Trophoblast cell (in vitro differentiated cells and primary cell): ENCODE measurements at regions not wholly inside any gene's neighbourhood (a gene's known extent, or its start where the extent isn't known, plus 50 kb on each side); places are given as distances from the start of the nearest gene placed in this dataset.

Source experiments
- DNase-seq, 2 donors: peaks; one replicate each; pipeline ENCODE4 v3.0.0-alpha.2; 2016
- H2AFZ ChIP-seq: 2 replicates; pipeline ENCODE4 v1.6.1; 2013; ENCODE audit warnings: low read length, moderate library complexity, mild to moderate bottlenecking; ENCODE audit not compliant: insufficient read depth, poor library complexity
- H2AK5ac ChIP-seq: 2 replicates; pipeline ENCODE4 v1.6.1; 2013; ENCODE audit warnings: mild to moderate bottlenecking, low read length
- H2BK120ac ChIP-seq: 2 replicates; pipeline ENCODE4 v1.6.1; 2013; ENCODE audit warnings: low read length, mild to moderate bottlenecking, moderate library complexity; ENCODE audit not compliant: insufficient read depth, poor library complexity
- H2BK12ac ChIP-seq: 2 replicates; pipeline ENCODE4 v1.6.1; 2013; ENCODE audit warnings: mild to moderate bottlenecking, low read length, moderate library complexity
- H2BK5ac ChIP-seq: 2 replicates; pipeline ENCODE4 v1.6.1; 2013; ENCODE audit warnings: low read length, low read depth, moderate library complexity, mild to moderate bottlenecking; ENCODE audit not compliant: poor library complexity
- H3K14ac ChIP-seq: 2 replicates; pipeline ENCODE4 v1.6.1; 2013; ENCODE audit warnings: mild to moderate bottlenecking, low read length
- H3K18ac ChIP-seq: 2 replicates; pipeline ENCODE4 v1.6.1; 2013; ENCODE audit warnings: mild to moderate bottlenecking, low read length
- H3K23ac ChIP-seq: 2 replicates; pipeline ENCODE4 v1.6.1; 2013; ENCODE audit warnings: low read length
- H3K27ac ChIP-seq: 2 replicates; pipeline ENCODE4 v1.5.1; 2013; ENCODE audit warnings: low read depth, mild to moderate bottlenecking, inconsistent platforms, low read length, moderate library complexity
- H3K27me3 ChIP-seq: 2 replicates; pipeline ENCODE4 v1.6.1; 2013; ENCODE audit warnings: inconsistent platforms, mild to moderate bottlenecking, low read length, moderate library complexity; ENCODE audit not compliant: insufficient read depth
- H3K36me3 ChIP-seq, 2 experiments: 1 replicate in 1 of 2; 2 replicates in 1 of 2; pipeline ENCODE4 v1.6.1; 2013; ENCODE audit warnings: low read length in 2 of 2, mild to moderate bottlenecking in 2 of 2, moderate library complexity in 1 of 2; ENCODE audit not compliant: insufficient read depth in 2 of 2, control insufficient read depth in 1 of 2
- H3K4ac ChIP-seq: 2 replicates; pipeline ENCODE4 v1.6.1; 2013; ENCODE audit warnings: low read depth, mild to moderate bottlenecking, low read length, moderate library complexity
- H3K4me1 ChIP-seq, 2 experiments: 1 replicate in 1 of 2; 2 replicates in 1 of 2; pipeline ENCODE4 v1.6.1; 2013; ENCODE audit warnings: low read length in 2 of 2, mild to moderate bottlenecking in 2 of 2, moderate library complexity in 1 of 2; ENCODE audit not compliant: insufficient read depth in 2 of 2, control insufficient read depth in 1 of 2
- H3K4me2 ChIP-seq: 2 replicates; pipeline ENCODE4 v1.6.1; 2013; ENCODE audit warnings: inconsistent platforms, mild to moderate bottlenecking, low read length, moderate library complexity
- H3K4me3 ChIP-seq: 2 replicates; pipeline ENCODE4 v1.5.1; 2013; ENCODE audit warnings: mild to moderate bottlenecking, low read depth, low read length, inconsistent platforms
- H3K79me1 ChIP-seq: one replicate; pipeline ENCODE4 v1.6.1; 2013; ENCODE audit warnings: low read length
- H3K79me2 ChIP-seq: 2 replicates; pipeline ENCODE4 v1.6.1; 2013; ENCODE audit warnings: low read length, mild to moderate bottlenecking; ENCODE audit not compliant: control insufficient read depth, insufficient read depth, poor library complexity
- H3K9ac ChIP-seq: 2 replicates; pipeline ENCODE4 v1.6.1; 2013; ENCODE audit warnings: mild to moderate bottlenecking, low read length
- H3K9me3 ChIP-seq: 2 replicates; pipeline ENCODE4 v1.6.1; 2013; ENCODE audit warnings: low read depth, mild to moderate bottlenecking, control low read depth, inconsistent platforms, low read length; ENCODE audit not compliant: insufficient read depth
- H4K12ac ChIP-seq: 2 replicates; pipeline ENCODE4 v1.6.1; 2013; ENCODE audit warnings: low read depth, mild to moderate bottlenecking, low read length, moderate library complexity
- H4K8ac ChIP-seq: 2 replicates; pipeline ENCODE4 v1.6.1; 2013; ENCODE audit warnings: low read depth, mild to moderate bottlenecking, low read length, moderate library complexity
- H4K91ac ChIP-seq: one replicate; pipeline ENCODE4 v1.6.1; 2013; ENCODE audit warnings: low read depth, mild to moderate bottlenecking, low read length, moderate library complexity
- WGBS: extraction: QIAGEN DNeasy Blood & Tissue Kit; methylation state at CpG from one replicate; pipeline ENCODE4 v1.1.7; 2013; ENCODE audit warnings: missing lambda C conversion rate; ENCODE audit not compliant: insufficient read length, insufficient coverage; ENCODE audit errors: extremely low coverage; 5-methylcytosine and 5-hydroxymethylcytosine counted together

- H2BK120ac ChIP-seq: no peak overlapping the region
- H3K79me1 ChIP-seq: no peaks in the 10 kb centered on the region
- DNase-seq: no peak
- H3K27ac ChIP-seq: no peak overlapping the region
- no peak overlapping the region for H3K4me3 ChIP-seq
- no peaks in the 10 kb centered on the region for H3K79me2 ChIP-seq
- no peak overlapping the region for H3K4me2 ChIP-seq
- H3K27me3 ChIP-seq: no peaks in the 10 kb centered on the region
- no peak overlapping the region for H4K8ac ChIP-seq
- H2AK5ac ChIP-seq: no peak overlapping the region
- no peak overlapping the region for H3K4ac ChIP-seq
- no peak overlapping the region for H2BK12ac ChIP-seq
- H3K9me3 ChIP-seq: no peaks in the 10 kb centered on the region
- no peak overlapping the region for H2BK5ac ChIP-seq
- H3K9ac ChIP-seq: no peak overlapping the region
- H3K23ac ChIP-seq: no peak overlapping the region
- H3K18ac ChIP-seq: no peak overlapping the region
- no peaks in the 10 kb centered on the region for H3K36me3 ChIP-seq
- H3K4me1 ChIP-seq: no peaks in the 10 kb centered on the region
- no peak overlapping the region for H4K91ac ChIP-seq
- no peak overlapping the region for H2AFZ ChIP-seq
- H3K14ac ChIP-seq: no peak overlapping the region
- no CpG with 5 or more reads among the region's 2 CpGs for WGBS
- no peak overlapping the region for H4K12ac ChIP-seq
Observed at GRCh38 chr7:126166645-126167044, 1086.1 kb downstream of the GRM8 start.

DNA sequence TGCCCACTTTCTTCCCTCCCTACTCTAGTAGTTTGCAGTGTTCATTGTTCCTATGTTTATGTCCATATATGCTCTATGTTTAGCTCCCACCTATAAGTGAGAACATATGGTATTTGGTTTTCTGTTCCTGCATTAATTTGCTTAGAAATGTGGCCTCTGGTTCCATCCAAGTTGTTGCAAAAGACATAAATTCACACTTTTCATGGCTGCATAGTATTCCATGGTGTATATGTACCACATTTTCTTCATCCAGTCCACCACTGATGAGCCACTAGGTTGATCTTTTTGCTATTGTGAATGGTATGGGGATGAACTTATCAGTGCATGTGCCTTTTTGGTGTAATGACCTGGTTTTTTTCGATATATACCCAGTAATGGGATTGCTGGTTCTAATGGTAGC, 1089.1 kb downstream of the GRM8 start:
- no peak overlapping the region for H3K23ac ChIP-seq
- no peak overlapping the region for H4K12ac ChIP-seq
- no peak overlapping the region for H3K18ac ChIP-seq
- H3K4ac ChIP-seq: no peak overlapping the region
- no peak overlapping the region for H2BK120ac ChIP-seq
- H2AFZ ChIP-seq: no peak overlapping the region
- no peaks in the 10 kb centered on the region for H3K36me3 ChIP-seq
- H3K9ac ChIP-seq: no peak overlapping the region
- no peak overlapping the region for H3K4me3 ChIP-seq
- no peak for DNase-seq
- no peaks in the 10 kb centered on the region for H3K27me3 ChIP-seq
- no peaks in the 10 kb centered on the region for H3K79me1 ChIP-seq
- WGBS: no CpG with 5 or more reads among the region's 1 CpG
- no peak overlapping the region for H2BK12ac ChIP-seq
- no peaks in the 10 kb centered on the region for H3K4me1 ChIP-seq
- no peaks in the 10 kb centered on the region for H3K79me2 ChIP-seq
- H3K27ac ChIP-seq: no peak overlapping the region
- H2BK5ac ChIP-seq: no peak overlapping the region
- no peak overlapping the region for H4K8ac ChIP-seq
- H2AK5ac ChIP-seq: no peak overlapping the region
- no peak overlapping the region for H3K14ac ChIP-seq
- no peak overlapping the region for H4K91ac ChIP-seq
- no peaks in the 10 kb centered on the region for H3K9me3 ChIP-seq
- H3K4me2 ChIP-seq: no peak overlapping the region

DNA sequence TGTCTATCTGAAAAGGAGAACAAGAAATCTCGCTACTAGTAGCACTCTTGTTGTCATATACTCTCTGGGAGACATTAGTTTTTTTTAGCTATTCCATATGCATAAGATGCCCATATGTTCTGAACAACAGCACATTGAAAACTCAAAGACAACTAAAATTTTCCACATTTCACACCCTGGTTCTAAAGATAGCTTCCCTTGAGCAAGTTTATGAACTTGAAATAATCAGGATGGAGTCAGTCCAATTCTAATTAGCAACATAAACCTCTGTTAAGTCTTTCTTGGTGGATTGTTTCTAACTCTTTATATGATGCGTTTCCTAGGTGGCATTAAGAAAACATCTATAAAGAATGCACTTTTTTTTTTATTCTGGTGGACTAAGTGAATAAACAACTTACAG, 1095.3 kb downstream of the GRM8 start:
- no CpG with 5 or more reads among the region's 2 CpGs for WGBS
- no peak overlapping the region for H2AK5ac ChIP-seq

GRCh38 chr7:126150278-126150958, 1102.3 kb downstream of the GRM8 start:
- Histone ChIP-seq H3K4ac (no peak overlapping the region), H2BK5ac (no peak overlapping the region), H3K18ac (no peak overlapping the region), H4K8ac (no peak overlapping the region), H3K14ac (no peak overlapping the region), H3K4me3 (no peak overlapping the region), H3K9ac (no peak overlapping the region), H3K9me3 (no peaks in the 10 kb centered on the region), H3K79me2 (no peaks in the 10 kb centered on the region), H3K4me1 (no peaks in the 10 kb centered on the region), H4K91ac (no peak overlapping the region), H4K12ac (no peak overlapping the region), H2AK5ac (no peak overlapping the region), H3K23ac (no peak overlapping the region), H3K79me1 (no peaks in the 10 kb centered on the region), H3K4me2 (no peak overlapping the region), H3K27ac (no peak overlapping the region), H3K27me3 (no peaks in the 10 kb centered on the region), H3K36me3 (no peaks in the 10 kb centered on the region), H2BK12ac (no peak overlapping the region), H2AFZ (no peak overlapping the region), H2BK120ac (no peak overlapping the region)
- WGBS: no CpG with 5 or more reads among the region's 2 CpGs
- no peak for DNase-seq

More for the DNA sequence above, 1095.3 kb downstream of the GRM8 start:
- H2BK5ac ChIP-seq: no peak overlapping the region
- H3K4ac ChIP-seq: no peak overlapping the region
- no peak overlapping the region for H4K91ac ChIP-seq
- no peak overlapping the region for H3K27ac ChIP-seq
- no peak overlapping the region for H3K4me3 ChIP-seq
- H4K8ac ChIP-seq: no peak overlapping the region
- H3K79me2 ChIP-seq: no peaks in the 10 kb centered on the region
- no peak overlapping the region for H3K18ac ChIP-seq
- H4K12ac ChIP-seq: no peak overlapping the region
- H3K79me1 ChIP-seq: no peaks in the 10 kb centered on the region
- H3K4me1 ChIP-seq: no peaks in the 10 kb centered on the region
- no peak overlapping the region for H3K14ac ChIP-seq
- no peak overlapping the region for H2BK120ac ChIP-seq
- H3K9me3 ChIP-seq: no peaks in the 10 kb centered on the region
- H2AFZ ChIP-seq: no peak overlapping the region
- no peak overlapping the region for H3K4me2 ChIP-seq
- H3K9ac ChIP-seq: no peak overlapping the region
- H3K23ac ChIP-seq: no peak overlapping the region
- DNase-seq: no peak
- no peaks in the 10 kb centered on the region for H3K27me3 ChIP-seq
- H2BK12ac ChIP-seq: no peak overlapping the region
- no peaks in the 10 kb centered on the region for H3K36me3 ChIP-seq
